Vagina (tissue), 2 donors: ENCODE measurements at regions not wholly inside any gene's neighbourhood (a gene's known extent, or its start where the extent isn't known, plus 50 kb on each side); places are given as distances from the start of the nearest gene placed in this dataset.

Source experiments
- CTCF ChIP-seq, 3 experiments: fragments of 450-650 bp in 2 of 3; fragments of 200-600 bp in 1 of 3; sonication (generic) in 1 of 3; IDR thresholded peaks; one replicate each; pipeline ENCODE4 v1.5.1; 2017 to 2019; ENCODE audit warnings: antibody characterized with exemption in 3 of 3, mild to moderate bottlenecking in 2 of 3, moderate library complexity in 2 of 3
- POLR2A ChIP-seq, 2 donors: fragments of 450-650 bp; IDR thresholded peaks; one replicate each; pipeline ENCODE4 v1.6.1; 2017; ENCODE audit warnings: antibody characterized with exemption in 2 of 2, mild to moderate bottlenecking in 2 of 2, moderate library complexity in 2 of 2

GRCh38 chr1:219788091-219788490 is 140.3 kb downstream of the SLC30A10 start:
- TF ChIP-seq CTCF (IDR thresholded peaks at IDR 0.05): no peak
- TF ChIP-seq POLR2A (IDR thresholded peaks at IDR 0.05): no peak
